ACC112 (cell line): ENCODE measurements at regions not wholly inside any gene's neighbourhood (a gene's known extent, or its start where the extent isn't known, plus 50 kb on each side); places are given as distances from the start of the nearest gene placed in this dataset.
"Not testable (repeated sequence)": the region's sequence is repeated elsewhere in the genome, so short reads cannot be mapped to it uniquely, and the experiment has no call there.

Experiments
- H2AFZ ChIP-seq: fragments of 200-600 bp; sonication (generic); one replicate; pipeline ENCODE4 v1.6.0; 2017; ENCODE audit warnings: antibody characterized with exemption, low read length; ENCODE audit not compliant: unreplicated experiment
- H3K27ac ChIP-seq: fragments of 200-600 bp; sonication (generic); 2 replicates; pipeline ENCODE4 v1.5.1; 2014; ENCODE audit warnings: low read depth, mild to moderate bottlenecking, antibody characterized with exemption, low read length, moderate library complexity
- H3K27me3 ChIP-seq: fragments of 200-600 bp; sonication (generic); 2 replicates; pipeline ENCODE4 v1.6.1; 2014; ENCODE audit warnings: mild to moderate bottlenecking, antibody characterized with exemption, low read length, moderate library complexity, mixed read lengths; ENCODE audit not compliant: insufficient read depth
- H3K36me3 ChIP-seq: fragments of 200-600 bp; sonication (generic); 2 replicates; pipeline ENCODE4 v1.6.1; 2016; ENCODE audit warnings: mild to moderate bottlenecking, antibody characterized with exemption, low read length, moderate library complexity, mixed read lengths; ENCODE audit not compliant: insufficient read depth
- H3K4me1 ChIP-seq: fragments of 200-600 bp; sonication (generic); one replicate; pipeline ENCODE4 v1.6.1; 2016; ENCODE audit warnings: low read length, mixed read lengths; ENCODE audit not compliant: insufficient read depth, unreplicated experiment, control insufficient read depth
- H3K4me3 ChIP-seq: fragments of 200-600 bp; sonication (generic); 2 replicates; pipeline ENCODE4 v1.5.1; 2014; ENCODE audit warnings: mild to moderate bottlenecking, low read depth, low read length
- H3K79me2 ChIP-seq: fragments of 200-600 bp; sonication (generic); one replicate; pipeline ENCODE4 v1.6.0; 2016; ENCODE audit warnings: low read length; ENCODE audit not compliant: control insufficient read depth, unreplicated experiment, insufficient read depth

- Histone ChIP-seq H3K27me3 (no peaks in the 10 kb centered on the region), H3K27ac (no peak overlapping the region), H3K36me3 (no peaks in the 10 kb centered on the region), H3K79me2 (no peaks in the 10 kb centered on the region), H2AFZ (no peak overlapping the region), H3K4me1 (no peaks in the 10 kb centered on the region), H3K4me3 (no peak overlapping the region)
Measured at GRCh38 chr13:87810920-87811344, 139.8 kb downstream of the SLITRK5 start.

- Histone ChIP-seq H3K27ac (no peak overlapping the region), H3K27me3 (no peaks in the 10 kb centered on the region), H3K4me1 (no peaks in the 10 kb centered on the region), H3K36me3 (no peaks in the 10 kb centered on the region), H2AFZ (no peak overlapping the region), H3K79me2 (no peaks in the 10 kb centered on the region), H3K4me3 (no peak overlapping the region)
Measured at GRCh38 chr13:87814403-87814802, 143.2 kb downstream of the SLITRK5 start.

- Histone ChIP-seq H2AFZ (no peak overlapping the region), H3K79me2 (no peaks in the 10 kb centered on the region)
Measured at GRCh38 chr13:87820241-87820640, 149.1 kb downstream of the SLITRK5 start.

GRCh38 chr13:87821512-87821911, 150.3 kb downstream of the SLITRK5 start:
- no peaks in the 10 kb centered on the region for H3K36me3 ChIP-seq
- no peak overlapping the region for H3K27ac ChIP-seq
- H2AFZ ChIP-seq: no peak overlapping the region
- H3K27me3 ChIP-seq: no peaks in the 10 kb centered on the region
- no peaks in the 10 kb centered on the region for H3K4me1 ChIP-seq
- H3K79me2 ChIP-seq: no peaks in the 10 kb centered on the region
- peak overlapping the region; percentile 53 for H3K4me3 ChIP-seq

More at GRCh38 chr13:87820241-87820640, 149.1 kb downstream of the SLITRK5 start:
- H3K27me3 ChIP-seq: no peaks in the 10 kb centered on the region
- H3K4me3 ChIP-seq: no peak overlapping the region
- no peaks in the 10 kb centered on the region for H3K36me3 ChIP-seq
- no peaks in the 10 kb centered on the region for H3K4me1 ChIP-seq
- no peak overlapping the region for H3K27ac ChIP-seq

DNA sequence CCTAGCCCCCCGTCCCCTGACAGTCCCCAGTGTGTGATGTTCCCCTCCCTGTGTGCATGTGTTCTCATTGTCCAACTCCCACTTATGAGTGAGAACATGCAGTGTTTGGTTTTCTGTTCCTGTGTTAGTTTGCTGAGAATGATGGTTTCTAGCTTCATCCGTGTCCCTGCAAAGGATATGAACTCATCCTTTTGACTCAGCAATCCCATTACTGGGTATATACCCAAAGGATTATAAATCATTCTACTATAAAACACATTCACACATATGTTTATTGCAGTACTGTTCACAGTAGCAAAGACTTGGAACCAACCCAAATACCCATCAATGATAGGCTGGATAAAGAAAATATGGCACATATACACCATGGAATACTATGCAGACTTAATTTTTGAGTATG, 155.1 kb downstream of the SLITRK5 start:
- H3K79me2 ChIP-seq, H3K36me3 ChIP-seq, H2AFZ ChIP-seq, H3K4me1 ChIP-seq, H3K4me3 ChIP-seq, H3K27me3 ChIP-seq, H3K27ac ChIP-seq: not testable (repeated sequence)

DNA sequence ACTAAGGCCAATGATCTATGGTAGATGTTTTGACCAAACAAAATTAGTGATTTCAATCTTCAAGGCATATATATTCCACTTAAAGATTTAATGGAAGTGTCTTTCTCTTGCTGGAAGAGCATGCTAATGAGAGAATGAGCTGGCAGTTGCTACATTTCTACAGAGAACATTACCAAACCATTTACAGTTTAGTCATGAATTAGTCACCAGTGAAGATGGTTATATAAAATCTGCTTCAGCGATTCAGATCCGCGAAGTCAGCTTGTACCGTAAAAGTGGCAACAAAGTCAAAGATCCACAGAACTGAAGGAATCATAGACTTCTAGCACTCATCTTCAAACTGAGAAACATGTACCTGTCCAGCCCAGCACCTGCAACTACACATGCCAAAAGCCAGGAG, 156.3 kb downstream of the SLITRK5 start:
- Histone ChIP-seq H3K79me2 (no peaks in the 10 kb centered on the region), H3K36me3 (no peaks in the 10 kb centered on the region), H3K27me3 (no peaks in the 10 kb centered on the region), H3K4me3 (no peak overlapping the region), H3K27ac (no peak overlapping the region), H2AFZ (no peak overlapping the region), H3K4me1 (no peaks in the 10 kb centered on the region)

- Histone ChIP-seq H3K79me2 (no peaks in the 10 kb centered on the region), H3K36me3 (no peaks in the 10 kb centered on the region), H3K4me1 (no peaks in the 10 kb centered on the region), H2AFZ (no peak overlapping the region), H3K4me3 (no peak overlapping the region), H3K27ac (no peak overlapping the region), H3K27me3 (no peaks in the 10 kb centered on the region)
Measured at GRCh38 chr13:87837522-87837921, 166.4 kb downstream of the SLITRK5 start.

GRCh38 chr13:87837946-87838345, 166.8 kb downstream of the SLITRK5 start:
- Histone ChIP-seq H3K27ac (no peak overlapping the region), H3K4me3 (no peak overlapping the region), H2AFZ (no peak overlapping the region), H3K79me2 (no peaks in the 10 kb centered on the region), H3K4me1 (no peaks in the 10 kb centered on the region), H3K36me3 (no peaks in the 10 kb centered on the region), H3K27me3 (no peaks in the 10 kb centered on the region)

DNA sequence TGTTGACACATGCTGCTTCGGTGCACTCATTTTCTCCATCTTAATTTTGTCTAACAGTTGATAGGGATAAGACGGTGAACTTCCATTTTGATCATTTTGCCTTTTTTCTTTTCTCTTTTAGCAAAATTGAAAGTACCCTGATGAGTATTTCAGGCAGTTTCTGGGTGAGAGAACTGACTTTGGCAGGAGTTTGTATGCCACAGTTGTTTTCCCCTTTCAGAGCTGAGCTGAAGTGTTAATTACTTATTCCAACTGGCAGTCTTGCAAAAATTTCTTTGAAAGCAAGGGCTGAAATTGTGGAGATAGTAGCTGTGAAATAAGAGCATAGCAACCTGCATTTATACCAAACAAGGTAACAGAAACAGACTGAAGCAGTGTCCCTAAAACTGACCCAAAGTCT, 180.2 kb downstream of the SLITRK5 start:
- H2AFZ ChIP-seq: no peak overlapping the region
- H3K27ac ChIP-seq: no peak overlapping the region

DNA sequence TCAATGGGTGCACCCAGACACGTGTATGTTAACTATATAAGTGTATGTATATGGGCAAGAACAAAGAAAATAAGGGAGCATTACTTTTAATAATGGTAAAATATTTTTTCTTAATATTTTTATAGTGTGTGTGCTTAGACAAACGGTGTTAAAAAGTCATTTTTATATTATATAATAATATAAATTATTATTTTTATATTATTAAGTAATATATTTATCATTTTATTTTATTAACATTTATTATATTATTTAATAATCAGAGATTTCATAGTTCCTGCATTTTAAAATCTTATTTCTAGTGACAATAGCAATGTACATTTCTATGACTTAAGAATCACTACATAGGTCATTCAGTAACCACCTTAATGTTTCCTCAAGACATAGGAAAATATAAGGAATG, 184.4 kb downstream of the SLITRK5 start:
- Histone ChIP-seq H3K4me3 (no peak overlapping the region), H3K36me3 (no peaks in the 10 kb centered on the region), H2AFZ (no peak overlapping the region), H3K27me3 (no peaks in the 10 kb centered on the region), H3K79me2 (no peaks in the 10 kb centered on the region), H3K27ac (no peak overlapping the region), H3K4me1 (no peaks in the 10 kb centered on the region)

More for the DNA sequence above, 180.2 kb downstream of the SLITRK5 start:
- Histone ChIP-seq H3K79me2 (no peaks in the 10 kb centered on the region), H3K27me3 (no peaks in the 10 kb centered on the region), H3K36me3 (no peaks in the 10 kb centered on the region), H3K4me3 (no peak overlapping the region), H3K4me1 (no peaks in the 10 kb centered on the region)

- Histone ChIP-seq H3K36me3 (no peaks in the 10 kb centered on the region), H3K79me2 (no peaks in the 10 kb centered on the region), H3K4me1 (no peaks in the 10 kb centered on the region), H2AFZ (no peak overlapping the region), H3K4me3 (no peak overlapping the region), H3K27ac (no peak overlapping the region), H3K27me3 (no peaks in the 10 kb centered on the region)
Measured at GRCh38 chr13:87859261-87859660, 188.1 kb downstream of the SLITRK5 start.
